Germinal center (tissue), 1 donor: ENCODE measurements at regions not wholly inside any gene's neighbourhood (a gene's known extent, or its start where the extent isn't known, plus 50 kb on each side); places are given as distances from the start of the nearest gene placed in this dataset.
"Not testable (repeated sequence)": the region's sequence is repeated elsewhere in the genome, so short reads cannot be mapped to it uniquely, and the experiment has no call there.

Experiments
- DNase-seq: peaks from one replicate; pipeline ENCODE4 v3.0.0; 2012; ENCODE audit warnings: mixed read lengths, low spot score

DNA sequence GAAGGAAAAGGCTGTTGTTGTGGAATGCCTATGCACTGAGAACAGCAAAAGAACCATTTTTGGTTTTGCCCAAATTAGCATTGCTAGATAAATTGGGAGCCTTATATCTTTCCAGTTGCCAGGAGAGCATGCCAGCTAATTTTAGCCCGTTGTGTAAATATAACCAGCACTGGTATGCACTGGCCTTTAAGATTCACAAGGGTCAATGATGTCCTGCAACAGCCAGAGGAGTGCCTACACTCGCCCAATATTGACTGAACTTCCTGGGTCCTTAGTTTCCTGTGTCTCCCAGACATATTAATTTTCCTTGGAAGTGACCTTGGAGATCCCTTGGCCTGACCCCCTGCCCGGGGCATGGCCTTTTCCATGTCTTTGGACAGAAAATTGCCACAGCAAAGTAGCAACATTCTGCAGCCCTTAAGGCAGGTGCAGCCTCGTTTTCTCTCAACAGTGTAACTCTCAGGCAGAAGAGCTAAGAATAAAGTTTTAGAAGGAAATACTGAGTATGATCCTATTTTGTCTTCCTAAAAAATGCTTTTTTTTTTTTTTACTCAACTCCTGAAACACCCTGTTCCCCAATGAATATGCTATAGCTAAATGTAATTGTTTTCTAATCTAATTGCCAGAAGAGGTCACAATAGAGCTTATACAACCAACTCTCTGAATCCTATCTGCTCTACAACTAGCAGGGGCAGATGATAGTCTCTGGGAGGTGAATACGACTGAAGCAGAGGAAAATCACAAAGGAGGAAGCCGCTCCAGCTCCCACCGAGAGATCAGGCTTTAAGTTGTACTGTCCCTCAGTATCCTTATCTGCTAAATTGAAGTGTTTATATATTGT is 131.9 kb upstream of the PCGF5 start:
- DNase-seq = peak; percentile 58

DNA sequence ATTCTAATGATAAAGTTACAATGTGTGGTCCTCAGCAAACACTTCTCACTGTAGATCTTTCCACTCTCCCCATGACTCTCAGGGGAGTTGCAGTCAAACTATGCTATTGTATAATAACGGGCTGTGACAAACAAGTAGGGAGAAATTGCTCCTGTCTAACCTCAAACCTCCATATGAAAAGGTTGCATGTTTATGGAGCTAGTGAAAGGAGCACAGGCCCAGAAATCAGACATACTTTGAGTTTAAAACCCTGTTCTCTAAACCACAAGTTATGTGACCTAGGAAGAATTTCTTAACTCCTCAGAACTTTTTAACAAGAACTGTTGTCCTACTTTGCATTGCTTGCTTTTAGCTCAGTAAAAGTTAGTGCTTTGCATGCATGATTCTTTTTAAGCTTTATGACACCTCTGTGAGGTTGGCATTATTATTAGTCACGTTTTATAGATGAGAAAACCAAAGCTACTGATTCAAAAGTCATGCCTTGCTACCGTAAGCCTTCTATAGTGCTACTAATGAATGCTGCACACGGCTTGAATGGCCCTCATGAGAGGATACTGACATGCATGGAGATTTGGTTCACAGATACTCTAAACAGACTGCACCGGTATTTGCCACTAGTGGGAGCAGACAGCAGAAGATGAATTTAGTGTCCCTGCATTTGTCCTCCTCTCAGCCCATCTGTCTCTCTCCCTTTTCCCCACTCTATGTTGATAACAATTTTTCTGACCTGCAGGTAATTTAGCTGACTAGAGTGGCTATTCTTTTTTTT is 129.5 kb upstream of the PCGF5 start:
- DNase-seq = peak; percentile 65

DNA sequence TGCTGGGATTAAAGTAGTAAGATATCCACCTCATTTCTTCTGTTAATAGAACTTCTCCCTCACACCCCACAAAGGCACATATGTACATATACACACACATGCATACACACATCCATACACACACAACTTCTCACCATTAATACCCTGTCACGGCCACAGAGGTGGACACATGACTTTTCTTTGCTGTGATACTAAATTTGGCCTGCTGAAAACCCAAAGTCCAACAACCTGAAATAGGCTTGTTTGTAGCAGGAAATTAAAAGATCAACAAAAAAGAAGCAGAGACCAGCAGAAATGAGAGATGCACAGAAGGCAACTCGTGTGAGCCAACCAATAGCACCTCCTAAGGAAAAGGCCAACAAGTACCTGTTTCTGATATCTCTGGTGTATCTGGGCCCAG is 128.7 kb upstream of the PCGF5 start:
- no peak for DNase-seq

DNA sequence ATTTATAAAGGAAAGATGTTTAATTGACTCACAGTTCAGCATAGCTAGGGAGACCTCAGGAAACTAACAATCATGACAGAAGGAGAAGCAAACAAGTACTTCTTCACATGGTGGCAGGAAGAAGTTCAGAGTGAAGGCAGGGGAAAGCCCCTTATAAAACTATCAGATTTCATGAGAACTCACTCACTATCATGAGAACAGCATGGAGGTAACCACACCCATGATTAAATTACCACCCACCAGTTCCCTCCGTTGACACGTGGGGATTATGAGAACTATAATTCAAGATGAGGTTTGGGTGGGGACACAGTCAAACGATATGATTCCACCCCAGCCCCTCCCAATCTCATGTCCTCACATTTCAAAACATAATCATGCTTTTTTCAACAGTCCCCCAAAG is 124.2 kb upstream of the PCGF5 start:
- no peak for DNase-seq

DNA sequence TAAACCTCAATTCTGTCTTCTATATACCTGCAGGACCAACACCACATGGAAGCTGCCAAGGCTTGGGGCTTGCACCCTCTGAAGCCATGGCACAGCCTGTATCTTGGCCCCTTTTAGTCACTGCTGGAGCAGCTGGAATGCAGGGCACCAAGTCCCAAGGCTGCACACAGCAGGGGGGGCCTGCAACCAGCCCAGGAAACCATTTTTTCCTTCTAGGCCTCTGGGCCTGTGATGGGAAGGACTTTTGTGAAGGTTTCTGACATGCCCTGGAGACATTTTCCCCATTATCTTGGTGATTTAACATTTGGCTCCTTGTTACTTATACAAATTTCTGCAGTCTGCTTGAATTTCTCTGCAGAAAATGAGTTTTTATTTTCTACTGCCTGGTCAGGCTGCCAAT is 123.2 kb upstream of the PCGF5 start:
- no peak for DNase-seq

DNA sequence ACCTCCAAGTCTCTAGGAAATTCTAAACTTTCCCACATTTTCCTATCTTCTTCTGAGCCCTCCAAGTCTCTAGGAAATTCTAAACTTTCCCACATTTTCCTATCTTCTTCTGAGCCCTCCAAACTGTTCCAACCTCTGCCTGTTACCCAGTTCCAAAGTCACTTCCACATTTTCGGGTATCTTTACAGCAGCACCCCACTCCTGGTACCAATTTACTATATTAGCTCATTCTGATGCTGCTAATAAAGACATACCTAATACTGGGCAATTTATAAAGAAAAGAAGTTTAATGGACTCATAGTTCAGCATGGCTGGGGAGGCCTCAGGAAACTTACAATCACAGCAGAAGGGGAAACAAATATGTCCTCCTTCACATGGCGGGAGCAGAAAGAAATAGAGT is 122.4 kb upstream of the PCGF5 start:
- not testable (repeated sequence) for DNase-seq

GRCh38 chr10:91103384-91104192 is 116.9 kb upstream of the PCGF5 start:
- DNase-seq = peak; percentile 48

DNA sequence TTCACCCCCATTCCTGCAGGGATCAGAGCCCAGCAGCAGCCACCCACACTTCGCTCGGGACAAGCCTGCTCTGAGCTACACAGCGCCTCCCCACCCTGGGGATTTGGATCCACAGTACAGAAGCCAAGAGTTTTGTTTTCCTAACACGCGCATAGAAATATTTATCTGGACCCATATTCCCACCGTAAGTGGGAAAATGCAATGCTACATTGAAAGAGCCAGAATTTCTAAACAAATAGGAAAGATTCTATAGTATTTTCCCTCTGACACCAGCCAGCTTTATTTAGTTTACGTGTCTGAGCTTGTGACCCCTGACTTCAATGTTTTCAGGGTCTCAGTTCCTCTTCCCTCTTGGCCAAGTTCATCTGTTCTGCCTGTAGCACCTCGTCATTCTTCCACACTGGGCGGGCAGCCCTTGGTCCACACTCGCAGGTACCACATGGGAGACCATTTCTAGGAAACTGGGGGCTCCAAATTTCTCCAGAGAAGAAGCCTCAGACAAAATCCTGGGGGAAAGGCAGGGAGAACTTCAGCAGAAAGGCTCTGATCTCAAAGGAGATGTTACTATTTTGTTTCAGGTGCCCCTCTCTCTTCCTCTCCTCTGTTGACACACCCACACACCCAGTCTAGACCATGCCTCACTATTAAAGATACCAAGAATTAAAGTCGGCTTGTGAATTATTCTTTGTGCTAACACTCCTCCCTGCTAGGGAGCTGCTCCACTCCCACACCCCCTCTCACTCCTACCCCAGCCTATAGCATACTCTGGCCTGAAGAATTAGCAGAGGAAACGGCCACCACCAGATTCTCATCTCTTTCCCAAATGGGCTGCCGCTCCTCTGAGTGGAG is 116.0 kb upstream of the PCGF5 start:
- peak; percentile 43 for DNase-seq

- DNase-seq = no peak
Observed at GRCh38 chr10:91105269-91105668, 115.2 kb upstream of the PCGF5 start.

- DNase-seq = no peak
Observed at GRCh38 chr10:91108820-91109219, 111.6 kb upstream of the PCGF5 start.

DNA sequence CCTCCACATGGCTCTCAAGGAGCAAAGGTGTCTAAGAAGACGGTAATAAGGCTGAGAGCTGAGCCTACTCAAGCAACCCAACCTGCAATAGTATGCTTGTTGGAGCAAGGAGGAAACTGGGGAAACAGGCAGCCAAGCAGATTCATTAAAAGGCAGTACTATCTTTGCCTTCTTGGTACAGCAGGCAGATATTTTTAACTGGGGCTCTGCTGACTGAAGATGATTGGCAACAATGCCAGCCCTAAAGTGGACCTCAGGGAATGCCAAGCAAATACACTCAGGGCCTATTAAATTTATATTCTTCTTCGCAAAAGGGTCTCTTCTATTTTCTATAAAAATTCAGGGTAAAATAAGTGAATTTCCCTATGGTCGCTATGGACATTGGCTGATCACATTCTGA is 109.4 kb upstream of the PCGF5 start:
- DNase-seq = no peak

DNA sequence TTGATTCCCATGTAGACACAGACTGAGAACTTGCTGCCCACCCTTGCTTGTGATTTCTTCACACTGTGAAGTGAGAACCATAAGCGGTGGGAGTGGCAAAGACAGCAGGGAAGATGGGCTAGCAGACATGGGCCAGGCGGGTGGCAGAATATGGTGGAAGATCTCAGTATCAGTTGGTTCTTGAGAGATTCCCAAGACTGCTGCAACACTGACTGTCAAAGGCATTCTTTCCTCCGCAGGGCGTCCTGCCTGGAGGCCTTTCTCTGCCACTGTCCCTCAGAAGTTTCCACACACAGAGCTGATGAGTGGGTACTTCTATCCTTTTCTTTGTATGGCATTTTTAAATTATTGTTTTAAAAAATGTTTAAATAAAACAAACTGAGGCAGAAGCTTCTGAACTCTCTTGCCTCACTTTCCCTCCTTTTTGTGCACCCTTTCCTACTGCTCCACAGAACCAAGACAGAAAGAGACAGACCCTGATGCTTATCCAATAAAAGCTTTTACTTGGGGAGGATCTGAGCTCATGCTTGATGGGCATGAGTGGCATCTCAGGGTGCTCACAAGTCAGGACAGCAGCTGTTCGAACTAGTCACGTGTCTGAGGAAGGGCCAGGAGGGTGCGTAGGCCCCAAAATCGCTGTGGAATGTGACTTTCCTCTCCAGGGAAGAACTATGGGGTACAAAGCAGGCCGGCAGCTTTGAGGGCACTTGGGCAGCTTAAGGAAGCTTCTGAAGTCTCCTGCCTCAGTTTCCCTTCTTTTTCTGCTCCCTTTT is 104.7 kb upstream of the PCGF5 start:
- no peak for DNase-seq

GRCh38 chr10:91117505-91117904 is 103.0 kb upstream of the PCGF5 start:
- DNase-seq = peak; percentile 14

DNA sequence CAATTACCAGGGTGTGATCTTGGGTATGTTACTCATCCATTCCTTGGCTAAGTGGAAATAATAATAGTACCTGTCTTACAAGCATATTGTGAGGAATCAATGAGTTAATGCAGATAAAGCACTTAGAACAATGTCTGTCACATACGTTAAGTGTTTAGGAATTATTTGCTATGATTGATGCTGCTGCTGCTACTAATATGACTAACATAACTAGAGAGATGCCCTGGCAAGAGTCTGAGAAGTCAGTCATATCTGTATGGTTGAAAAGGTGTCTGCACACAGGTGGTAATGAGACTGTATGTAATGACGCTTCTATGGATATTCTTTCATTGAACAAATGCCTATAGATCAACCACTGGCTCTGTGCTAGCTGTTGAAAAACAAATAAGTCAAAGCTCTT is 100.1 kb upstream of the PCGF5 start:
- DNase-seq = no peak

GRCh38 chr10:91123261-91123660 is 97.2 kb upstream of the PCGF5 start:
- no peak for DNase-seq

- no peak for DNase-seq
Observed at GRCh38 chr10:91124016-91124415, 96.4 kb upstream of the PCGF5 start.

DNA sequence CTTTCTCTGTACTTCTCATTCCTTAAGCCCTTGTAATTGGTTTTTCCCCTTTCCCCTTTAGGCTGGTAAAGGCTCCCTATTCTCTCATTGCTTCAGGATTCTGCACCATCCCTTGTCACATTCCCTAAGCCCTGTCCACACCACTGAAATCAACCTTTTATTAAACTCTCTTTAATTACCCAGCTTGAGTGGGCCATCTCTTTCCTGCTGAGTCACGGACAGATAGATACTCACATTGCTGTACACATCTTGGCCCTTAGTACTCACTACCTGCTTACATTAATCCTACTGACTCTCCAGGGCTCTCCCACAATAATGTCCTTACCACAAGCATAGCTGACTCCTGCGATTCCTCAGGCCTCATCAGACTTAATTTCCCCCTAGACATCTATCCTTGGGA is 94.0 kb upstream of the PCGF5 start:
- DNase-seq = no peak

- no peak for DNase-seq
Observed at GRCh38 chr10:91127341-91128082, 93.0 kb upstream of the PCGF5 start.

GRCh38 chr10:91135113-91135512 is 85.3 kb upstream of the PCGF5 start:
- DNase-seq = no peak

GRCh38 chr10:91137011-91137643 is 83.3 kb upstream of the PCGF5 start:
- no peak for DNase-seq
